Gastroesophageal sphincter (tissue), 4 donors: ENCODE measurements at regions not wholly inside any gene's neighbourhood (a gene's known extent, or its start where the extent isn't known, plus 50 kb on each side); places are given as distances from the start of the nearest gene placed in this dataset.

ENCODE experiments used
- ATAC-seq: fragments of 150-250 bp; one replicate; pipeline ENCODE4 v1.9.1; 2016; ENCODE audit warnings: mild to moderate bottlenecking, moderate library complexity
- H3K27ac ChIP-seq, 4 donors: fragments of 200-600 bp; sonication (generic) in 3 of 4; 1 replicate in 3 of 4; 2 replicates in 1 of 4; pipeline ENCODE4 v1.5.1; 2016 to 2019
- H3K27me3 ChIP-seq: fragments of 200-600 bp; sonication (generic); one replicate; pipeline ENCODE4 v1.5.1; 2019
- H3K36me3 ChIP-seq, 2 donors: fragments of 200-600 bp; sonication (generic); one replicate each; pipeline ENCODE4 v1.5.1; 2019; ENCODE audit warnings: control low read depth in 1 of 2
- H3K4me1 ChIP-seq, 3 donors: fragments of 200-600 bp; sonication (generic); 1 replicate in 2 of 3; 2 replicates in 1 of 3; pipeline ENCODE4 v1.5.1; 2016 to 2019; ENCODE audit warnings: control low read depth in 2 of 3
- H3K4me3 ChIP-seq, 2 donors: fragments of 200-600 bp; sonication (generic); one replicate each; pipeline ENCODE4 v1.5.1; 2019; ENCODE audit warnings: mild to moderate bottlenecking in 1 of 2, moderate library complexity in 1 of 2
- H3K9me3 ChIP-seq, 3 donors: fragments of 200-600 bp; sonication (generic); one replicate each; pipeline ENCODE4 v1.5.1; 2017 to 2019; ENCODE audit warnings: control low read depth in 2 of 3
- EP300 ChIP-seq: sonication (generic); formaldehyde crosslinking; IDR thresholded peaks from one replicate; pipeline ENCODE4 v1.6.1; 2017; ENCODE audit warnings: antibody characterized with exemption, mild to moderate bottlenecking
- POLR2A ChIP-seq, 2 donors: fragments of 450-650 bp; IDR thresholded peaks; one replicate each; pipeline ENCODE4 v1.6.1; 2017; ENCODE audit warnings: antibody characterized with exemption in 2 of 2, mild to moderate bottlenecking in 2 of 2, moderate library complexity in 1 of 2
- POLR2AphosphoS5 ChIP-seq: sonication (generic); formaldehyde crosslinking; IDR thresholded peaks from one replicate; pipeline ENCODE4 v1.6.1; 2017; ENCODE audit warnings: antibody characterized with exemption
- WGBS, 2 donors: methylation state at CpG; one replicate each; pipeline ENCODE4 v1.1.5; 2018; ENCODE audit warnings: low coverage in 1 of 2; 5-methylcytosine and 5-hydroxymethylcytosine counted together
- TF ChIP-seq, protein P1 (sequence below), 4 experiments: fragments of 200-600 bp in 2 of 4; fragments of 450-650 bp in 2 of 4; sonication (generic) in 1 of 4; IDR thresholded peaks; one replicate each; pipeline ENCODE4 v1.5.1; 2017 to 2019; ENCODE audit warnings: antibody characterized with exemption in 4 of 4, mild to moderate bottlenecking in 2 of 4, moderate library complexity in 2 of 4

DNA sequence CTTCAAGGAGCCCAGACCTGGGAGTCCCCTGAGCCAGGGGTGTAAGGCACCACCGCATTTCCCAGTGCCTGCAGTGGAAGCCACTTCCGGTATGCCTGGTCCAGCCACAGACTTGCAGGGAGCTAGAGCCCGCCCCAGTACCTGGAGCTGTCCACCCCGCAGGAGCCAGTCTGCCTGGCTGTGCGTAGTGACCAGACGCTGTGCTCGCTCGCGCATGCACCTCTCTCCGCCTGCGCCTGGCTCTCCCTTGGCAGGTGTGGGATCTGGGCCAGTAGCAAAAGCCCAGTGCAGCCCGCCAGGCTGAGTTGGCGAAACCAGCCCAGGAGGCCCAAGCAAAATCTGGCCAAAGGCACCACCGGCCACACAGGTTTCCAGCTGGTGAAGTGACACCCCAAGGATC is 973.7 kb upstream of the AGA start:
- Histone ChIP-seq H3K4me3 (no peak overlapping the region), H3K9me3 (no peaks in the 10 kb centered on the region), H3K36me3 (no peaks in the 10 kb centered on the region), H3K27ac (no peak overlapping the region), H3K27me3 (no peaks in the 10 kb centered on the region), H3K4me1 (no peaks in the 10 kb centered on the region)
- ATAC-seq, result no peak
- TF ChIP-seq POLR2AphosphoS5, result no peak
- 80 to 100% methylated on average over 1 of the region's 14 CpGs for WGBS, 2 donors

DNA sequence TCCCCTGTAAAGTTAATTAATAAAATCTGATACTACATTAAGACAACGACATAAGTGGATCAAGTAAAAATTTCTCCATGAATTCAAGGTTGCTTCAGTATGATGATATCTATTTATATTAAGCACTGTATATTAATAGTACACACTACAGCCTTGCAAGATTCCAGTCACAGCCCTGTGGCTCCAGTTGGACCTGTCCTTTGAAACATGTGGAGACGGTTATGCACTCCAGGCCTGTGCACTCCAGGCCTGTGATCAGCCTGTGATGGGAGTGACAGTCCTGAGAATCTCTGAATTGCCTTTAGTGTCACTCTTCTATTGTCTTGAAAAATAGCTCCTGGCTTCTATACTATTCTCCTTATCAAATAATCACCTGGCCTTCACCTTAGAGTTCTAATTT is 981.1 kb upstream of the AGA start:
- TF ChIP-seq POLR2A (IDR thresholded peaks at IDR 0.05) (no peak), POLR2AphosphoS5 (no peak), EP300 (no peak)
- TF ChIP-seq, protein P1, sequence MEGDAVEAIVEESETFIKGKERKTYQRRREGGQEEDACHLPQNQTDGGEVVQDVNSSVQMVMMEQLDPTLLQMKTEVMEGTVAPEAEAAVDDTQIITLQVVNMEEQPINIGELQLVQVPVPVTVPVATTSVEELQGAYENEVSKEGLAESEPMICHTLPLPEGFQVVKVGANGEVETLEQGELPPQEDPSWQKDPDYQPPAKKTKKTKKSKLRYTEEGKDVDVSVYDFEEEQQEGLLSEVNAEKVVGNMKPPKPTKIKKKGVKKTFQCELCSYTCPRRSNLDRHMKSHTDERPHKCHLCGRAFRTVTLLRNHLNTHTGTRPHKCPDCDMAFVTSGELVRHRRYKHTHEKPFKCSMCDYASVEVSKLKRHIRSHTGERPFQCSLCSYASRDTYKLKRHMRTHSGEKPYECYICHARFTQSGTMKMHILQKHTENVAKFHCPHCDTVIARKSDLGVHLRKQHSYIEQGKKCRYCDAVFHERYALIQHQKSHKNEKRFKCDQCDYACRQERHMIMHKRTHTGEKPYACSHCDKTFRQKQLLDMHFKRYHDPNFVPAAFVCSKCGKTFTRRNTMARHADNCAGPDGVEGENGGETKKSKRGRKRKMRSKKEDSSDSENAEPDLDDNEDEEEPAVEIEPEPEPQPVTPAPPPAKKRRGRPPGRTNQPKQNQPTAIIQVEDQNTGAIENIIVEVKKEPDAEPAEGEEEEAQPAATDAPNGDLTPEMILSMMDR (IDR thresholded peaks at IDR 0.05), result no peak
- no peak overlapping the region for H3K27ac ChIP-seq
- ATAC-seq, result no peak

DNA sequence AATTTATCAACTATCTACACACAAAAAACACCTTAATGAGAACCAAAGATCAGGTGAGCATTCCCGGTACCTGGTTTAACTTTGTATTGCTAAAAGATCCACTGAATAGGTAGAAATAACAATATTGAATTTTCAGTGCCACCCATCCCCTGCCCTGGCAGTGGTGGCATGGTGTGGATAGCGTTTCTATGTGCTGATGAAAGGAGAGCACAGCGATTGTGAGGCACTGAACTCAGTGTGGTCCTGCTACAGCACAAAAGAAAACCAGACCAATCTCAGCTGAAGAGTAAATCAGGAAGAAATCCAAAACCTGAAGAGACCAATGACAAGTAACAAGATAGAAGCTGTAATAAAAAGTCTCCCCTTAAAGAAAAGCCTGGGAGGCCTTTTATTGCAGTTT is 984.6 kb upstream of the AGA start:
- Histone ChIP-seq H3K36me3 (no peaks in the 10 kb centered on the region), H3K27ac (no peak overlapping the region), H3K4me1 (no peaks in the 10 kb centered on the region), H3K9me3 (peaks cover 0 to 4% (median 0%) of the 10 kb centered on the region in 3 donors), H3K4me3 (no peak overlapping the region), H3K27me3 (no peaks in the 10 kb centered on the region)
- no peak for ATAC-seq
- 77% methylated on average over 3 of the region's 3 CpGs; no CpG with 5 or more reads in 1 of the 2 donors for WGBS, 2 donors
- TF ChIP-seq, protein P1 (IDR thresholded peaks at IDR 0.05), result no peak
- TF ChIP-seq POLR2AphosphoS5 (no peak), EP300 (no peak), POLR2A (IDR thresholded peaks at IDR 0.05) (no peak)

More for the DNA sequence above, 981.1 kb upstream of the AGA start:
- Histone ChIP-seq H3K9me3 (peaks cover 0 to 4% (median 0%) of the 10 kb centered on the region in 3 donors), H3K36me3 (no peaks in the 10 kb centered on the region), H3K27me3 (no peaks in the 10 kb centered on the region), H3K4me1 (no peaks in the 10 kb centered on the region), H3K4me3 (no peak overlapping the region)
- WGBS, 2 donors, result 48 to 81% methylated on average over 2 of the region's 2 CpGs

DNA sequence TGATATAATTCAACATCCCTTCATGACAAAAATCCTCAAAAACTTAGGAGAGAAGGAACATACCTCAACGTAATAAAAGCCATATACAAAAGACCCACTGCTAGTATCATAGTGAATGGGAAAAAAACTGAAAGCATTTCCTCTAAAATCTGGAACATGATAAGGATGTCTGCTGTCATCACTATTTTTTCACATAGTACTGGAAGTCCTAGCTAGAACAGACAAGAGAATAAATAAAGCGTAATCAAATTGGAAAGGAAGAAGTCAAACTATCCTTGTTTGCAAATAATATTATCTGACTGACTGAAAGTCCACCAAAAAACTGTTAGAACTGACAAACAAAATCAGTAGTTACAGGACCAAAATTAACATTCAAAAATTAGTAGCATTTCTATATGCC is 985.4 kb upstream of the AGA start:
- Histone ChIP-seq H3K36me3 (no peaks in the 10 kb centered on the region), H3K4me1 (no peaks in the 10 kb centered on the region), H3K4me3 (no peak overlapping the region), H3K27me3 (no peaks in the 10 kb centered on the region), H3K27ac (no peak overlapping the region), H3K9me3 (peaks cover 0 to 4% (median 0%) of the 10 kb centered on the region in 3 donors)
- no peak for ATAC-seq
- WGBS, 2 donors, result 62 to 77% methylated on average over 2 of the region's 2 CpGs
- TF ChIP-seq, protein P1 (IDR thresholded peaks at IDR 0.05), result no peak
- no peak for TF ChIP-seq POLR2A (IDR thresholded peaks at IDR 0.05)
- TF ChIP-seq POLR2AphosphoS5, result no peak
- no peak for TF ChIP-seq EP300

DNA sequence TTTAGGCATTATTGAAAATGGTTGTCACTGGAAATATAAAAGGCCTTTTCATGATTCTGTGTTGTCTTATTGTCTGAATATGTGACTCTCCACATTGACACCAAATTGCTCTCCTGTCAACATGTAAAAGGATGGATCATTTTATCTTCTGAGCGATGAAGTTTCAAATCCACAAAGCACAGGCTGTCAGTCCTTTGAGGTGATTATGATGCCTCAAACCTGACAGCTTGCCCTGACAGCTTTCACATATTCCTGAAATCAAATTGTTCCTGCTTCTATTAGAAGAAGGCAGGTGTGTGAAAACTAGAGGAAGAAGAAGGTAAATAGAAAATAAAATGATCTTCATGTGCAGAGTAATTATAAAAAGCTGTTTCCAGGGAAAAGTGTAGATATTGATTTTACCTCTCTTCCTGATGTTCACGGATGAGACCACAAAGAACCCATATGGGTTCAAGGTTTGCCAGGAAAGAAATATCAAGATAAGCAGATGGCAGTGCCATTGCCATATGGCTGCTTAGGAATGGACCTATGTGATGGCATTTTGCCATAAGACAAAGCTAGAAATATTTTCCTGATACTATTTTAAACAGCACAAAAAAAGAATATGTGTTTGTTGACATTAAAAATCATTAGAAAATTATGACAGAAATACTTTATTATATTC is 1006.3 kb upstream of the AGA start:
- Histone ChIP-seq H3K36me3 (no peaks in the 10 kb centered on the region), H3K27ac (no peak overlapping the region), H3K9me3 (peaks cover 0 to 5% (median 0%) of the 10 kb centered on the region in 3 donors), H3K4me3 (no peak overlapping the region), H3K4me1 (no peaks in the 10 kb centered on the region), H3K27me3 (no peaks in the 10 kb centered on the region)
- no peak for ATAC-seq
- TF ChIP-seq, protein P1 (IDR thresholded peaks at IDR 0.05), result no peak
- no peak for TF ChIP-seq EP300
- TF ChIP-seq POLR2AphosphoS5, result no peak
- no peak for TF ChIP-seq POLR2A (IDR thresholded peaks at IDR 0.05)
- 73 to 82% methylated on average over 2 of the region's 2 CpGs for WGBS, 2 donors
